ENCODE measurements at regions not wholly inside any gene's neighbourhood (a gene's known extent, or its start where the extent isn't known, plus 50 kb on each side); places are given as distances from the start of the nearest gene placed in this dataset.

- TF ChIP-seq CTCF (IDR thresholded peaks at IDR 0.05; ENCODE audit: poor library complexity, severe bottlenecking) (no peak), EP300 (conservative IDR thresholded peaks at IDR 0.05; ENCODE audit: poor library complexity, severe bottlenecking) (no peak)
These were observed 1126.3 kb upstream of the RAG2 start for GRCh38 chr11:37724315-37724714.
